Glutamatergic neuron (in vitro differentiated cells): ENCODE measurements at regions not wholly inside any gene's neighbourhood (a gene's known extent, or its start where the extent isn't known, plus 50 kb on each side); places are given as distances from the start of the nearest gene placed in this dataset.
"Not testable (repeated sequence)": the region's sequence is repeated elsewhere in the genome, so short reads cannot be mapped to it uniquely, and the experiment has no call there.

Experiments
- DNase-seq: peaks from one replicate; pipeline ENCODE4 v3.0.0; 2022
- H3K27ac Mint-ChIP-seq: one replicate; pipeline ENCODE4 v1.8.0; 2020; ENCODE audit warnings: mild to moderate bottlenecking, mixed read lengths, inconsistent platforms; ENCODE audit not compliant: unreplicated experiment
- H3K27me3 Mint-ChIP-seq: one replicate; pipeline ENCODE4 v1.8.0; 2020; ENCODE audit warnings: mild to moderate bottlenecking, moderate library complexity, mixed read lengths, inconsistent platforms; ENCODE audit not compliant: unreplicated experiment
- H3K36me3 Mint-ChIP-seq: one replicate; pipeline ENCODE4 v1.8.0; 2020; ENCODE audit warnings: mild to moderate bottlenecking, mixed read lengths, inconsistent platforms; ENCODE audit not compliant: unreplicated experiment
- H3K4me1 Mint-ChIP-seq: one replicate; pipeline ENCODE4 v1.8.0; 2020; ENCODE audit warnings: mild to moderate bottlenecking, low read depth, mixed read lengths, inconsistent platforms; ENCODE audit not compliant: unreplicated experiment
- H3K4me3 Mint-ChIP-seq: one replicate; pipeline ENCODE4 v1.8.0; 2020; ENCODE audit warnings: mild to moderate bottlenecking, mixed read lengths, inconsistent platforms; ENCODE audit not compliant: unreplicated experiment
- H3K9me3 Mint-ChIP-seq: one replicate; pipeline ENCODE4 v1.8.0; 2020; ENCODE audit warnings: mild to moderate bottlenecking, moderate library complexity, mixed read lengths, inconsistent platforms; ENCODE audit not compliant: unreplicated experiment
- TF ChIP-seq, protein P1 (sequence below): fragments of 200-600 bp; sonication (generic); IDR thresholded peaks from one replicate; pipeline ENCODE4 v1.5.0; 2021; ENCODE audit not compliant: partially characterized antibody, unreplicated experiment

DNA sequence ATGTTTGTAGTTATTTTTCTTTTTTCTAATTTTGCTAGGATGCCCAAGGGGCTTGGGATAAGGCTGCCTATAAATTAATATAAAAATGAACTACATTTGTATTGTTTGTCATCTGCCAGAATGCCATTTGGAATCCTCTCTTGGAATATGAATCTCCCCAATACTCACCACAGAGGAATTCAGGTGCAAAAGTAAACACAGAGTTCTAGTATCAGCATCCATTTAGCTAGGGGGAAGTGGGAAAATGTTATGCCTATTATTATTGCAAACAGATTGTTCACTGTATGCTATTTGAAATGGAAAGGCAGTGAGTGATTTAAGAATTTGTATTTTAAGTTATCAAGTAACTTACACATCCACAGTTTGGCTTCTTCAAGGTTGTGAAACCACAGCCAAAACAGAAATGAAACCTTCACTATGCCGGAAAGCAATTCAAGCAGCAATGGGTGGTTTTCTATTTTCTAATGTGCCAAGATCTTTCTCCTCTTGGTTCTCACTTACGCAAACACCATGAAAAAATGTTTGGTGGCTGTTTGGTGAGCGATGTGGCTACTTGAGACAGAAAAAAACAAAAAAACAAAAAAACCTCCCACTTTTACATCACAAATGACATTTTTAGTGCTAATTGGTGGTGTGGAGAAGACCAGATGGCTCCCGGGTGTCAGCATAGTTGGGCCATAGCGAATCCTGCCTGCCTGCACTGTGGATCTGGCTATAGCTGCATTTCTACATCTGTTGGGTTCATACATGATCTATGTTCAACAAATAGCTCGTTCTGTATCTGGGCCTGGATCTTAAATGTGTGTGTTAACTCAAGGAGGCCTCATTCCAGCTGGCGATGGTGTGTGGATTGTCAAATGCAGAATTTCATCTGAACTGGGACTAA lies 200.8 kb upstream of the GIMD1 start:
- no peak for DNase-seq
- Mint-ChIP-seq H3K4me3 (no peak overlapping the region), H3K9me3 (no peaks in the 10 kb centered on the region), H3K27ac (no peak overlapping the region), H3K36me3 (no peaks in the 10 kb centered on the region), H3K4me1 (peaks cover 3% of the 10 kb centered on the region), H3K27me3 (no peaks in the 10 kb centered on the region)
- TF ChIP-seq, protein P1, sequence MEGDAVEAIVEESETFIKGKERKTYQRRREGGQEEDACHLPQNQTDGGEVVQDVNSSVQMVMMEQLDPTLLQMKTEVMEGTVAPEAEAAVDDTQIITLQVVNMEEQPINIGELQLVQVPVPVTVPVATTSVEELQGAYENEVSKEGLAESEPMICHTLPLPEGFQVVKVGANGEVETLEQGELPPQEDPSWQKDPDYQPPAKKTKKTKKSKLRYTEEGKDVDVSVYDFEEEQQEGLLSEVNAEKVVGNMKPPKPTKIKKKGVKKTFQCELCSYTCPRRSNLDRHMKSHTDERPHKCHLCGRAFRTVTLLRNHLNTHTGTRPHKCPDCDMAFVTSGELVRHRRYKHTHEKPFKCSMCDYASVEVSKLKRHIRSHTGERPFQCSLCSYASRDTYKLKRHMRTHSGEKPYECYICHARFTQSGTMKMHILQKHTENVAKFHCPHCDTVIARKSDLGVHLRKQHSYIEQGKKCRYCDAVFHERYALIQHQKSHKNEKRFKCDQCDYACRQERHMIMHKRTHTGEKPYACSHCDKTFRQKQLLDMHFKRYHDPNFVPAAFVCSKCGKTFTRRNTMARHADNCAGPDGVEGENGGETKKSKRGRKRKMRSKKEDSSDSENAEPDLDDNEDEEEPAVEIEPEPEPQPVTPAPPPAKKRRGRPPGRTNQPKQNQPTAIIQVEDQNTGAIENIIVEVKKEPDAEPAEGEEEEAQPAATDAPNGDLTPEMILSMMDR: no peak

DNA sequence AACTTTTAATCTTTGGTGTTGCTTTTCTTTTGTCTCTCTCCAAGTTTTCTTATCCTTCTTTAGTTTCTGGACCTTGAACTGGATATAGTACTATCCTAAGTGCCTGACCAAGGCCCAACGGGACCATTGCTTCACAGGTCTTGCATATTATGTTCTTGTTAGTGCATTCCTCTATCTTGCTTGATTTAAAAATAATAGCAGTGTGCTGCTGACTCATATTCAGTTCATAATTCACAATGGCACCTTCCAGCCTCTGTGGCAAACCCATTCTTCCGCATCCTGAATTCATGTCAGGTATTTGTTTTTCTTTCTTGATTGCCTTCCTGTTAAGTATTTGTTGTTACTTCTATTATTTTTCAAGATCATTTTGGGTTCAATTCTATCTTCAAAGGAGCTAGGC lies 197.1 kb upstream of the GIMD1 start:
- H3K27me3 Mint-ChIP-seq: no peaks in the 10 kb centered on the region
- H3K36me3 Mint-ChIP-seq: no peaks in the 10 kb centered on the region
- peaks cover 6% of the 10 kb centered on the region for H3K9me3 Mint-ChIP-seq
- peaks cover 3% of the 10 kb centered on the region for H3K4me1 Mint-ChIP-seq
- H3K4me3 Mint-ChIP-seq: no peak overlapping the region
- H3K27ac Mint-ChIP-seq: no peak overlapping the region
- DNase-seq: no peak
- TF ChIP-seq, protein P1: no peak

DNA sequence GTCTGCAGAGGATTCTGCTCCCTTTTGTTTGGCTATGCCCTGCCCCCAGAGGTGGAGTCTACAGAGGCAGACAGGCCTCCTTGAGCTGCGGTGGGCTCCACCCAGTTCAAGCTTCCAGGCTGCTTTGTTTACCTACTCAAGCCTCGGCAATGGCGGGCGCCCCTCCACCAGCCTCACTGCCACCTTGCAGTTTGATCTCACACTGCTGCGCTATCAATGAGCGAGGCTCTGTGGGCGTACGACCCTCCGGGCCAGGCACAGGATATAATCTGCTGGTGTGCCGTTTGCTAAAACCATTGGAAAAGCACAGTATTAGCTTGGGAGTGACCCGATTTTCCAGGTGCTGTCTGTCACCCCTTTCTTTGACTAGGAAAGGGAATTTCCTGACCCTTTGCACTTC lies 195.1 kb upstream of the GIMD1 start:
- H3K4me1 Mint-ChIP-seq, H3K27ac Mint-ChIP-seq, H3K27me3 Mint-ChIP-seq, DNase-seq, H3K36me3 Mint-ChIP-seq, H3K4me3 Mint-ChIP-seq, H3K9me3 Mint-ChIP-seq: not testable (repeated sequence)

DNA sequence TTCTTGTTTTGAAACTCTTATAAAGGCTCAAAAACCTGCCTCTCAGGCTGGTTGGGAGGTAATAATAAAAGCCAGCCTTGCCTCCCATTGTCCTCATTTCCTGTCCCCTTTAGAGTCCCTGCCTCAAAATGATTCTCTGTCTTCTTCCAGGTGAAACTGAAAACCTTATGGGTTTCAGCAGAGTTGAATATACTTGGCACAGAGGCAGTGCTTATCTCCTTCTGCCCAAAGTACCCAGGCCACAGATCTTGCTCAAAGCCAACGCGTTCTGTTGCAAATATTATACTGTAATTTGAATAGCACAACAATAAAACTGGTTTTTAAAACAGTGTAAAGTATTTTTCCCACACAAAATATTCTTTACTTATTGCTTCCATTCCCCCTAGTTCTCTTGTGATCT lies 183.1 kb upstream of the GIMD1 start:
- Mint-ChIP-seq H3K27ac (no peak overlapping the region), H3K4me3 (no peak overlapping the region)
- TF ChIP-seq, protein P1: no peak

DNA sequence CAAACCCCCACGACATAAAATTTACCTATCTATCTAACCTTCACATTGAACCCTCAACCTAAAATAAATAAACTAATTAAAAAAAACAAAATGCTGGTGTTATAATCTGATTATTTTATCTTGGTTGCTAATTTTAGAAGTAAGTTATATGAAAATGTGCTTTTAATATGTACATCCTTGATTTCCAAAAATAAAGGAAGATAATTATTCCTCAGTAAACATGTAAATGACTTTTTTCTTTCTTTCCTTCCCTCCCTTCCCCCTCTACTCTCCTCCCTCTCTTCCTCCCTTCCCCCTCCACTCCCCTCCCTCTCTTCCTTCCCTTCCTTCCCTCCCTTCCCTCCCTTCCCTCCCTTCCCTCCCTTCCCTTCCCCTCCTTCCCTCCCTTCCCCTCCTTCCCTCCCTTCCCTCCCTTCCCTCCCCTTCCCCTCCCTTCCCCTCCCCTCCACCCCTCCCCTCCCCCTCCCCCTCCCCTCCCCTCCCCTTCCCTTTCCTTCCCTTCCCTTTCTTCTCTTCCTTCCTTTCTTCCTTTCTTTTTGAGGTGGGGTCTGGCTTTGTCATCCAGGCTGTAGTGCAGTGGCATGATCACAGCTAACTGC lies 180.0 kb upstream of the GIMD1 start:
- TF ChIP-seq, protein P1: no peak
- Mint-ChIP-seq H3K36me3 (no peaks in the 10 kb centered on the region), H3K4me3 (no peak overlapping the region), H3K9me3 (no peaks in the 10 kb centered on the region), H3K27me3 (no peaks in the 10 kb centered on the region), H3K4me1 (no peaks in the 10 kb centered on the region), H3K27ac (no peak overlapping the region)
- DNase-seq: no peak

More for the DNA sequence above, 183.1 kb upstream of the GIMD1 start:
- Mint-ChIP-seq H3K9me3 (no peaks in the 10 kb centered on the region), H3K36me3 (no peaks in the 10 kb centered on the region), H3K27me3 (no peaks in the 10 kb centered on the region), H3K4me1 (no peaks in the 10 kb centered on the region)
- DNase-seq: no peak
